ENCODE measurements at regions not wholly inside any gene's neighbourhood (a gene's known extent, or its start where the extent isn't known, plus 50 kb on each side); places are given as distances from the start of the nearest gene placed in this dataset.
A peak's percentile ranks its signal among the peaks of the same experiment; 100 is the strongest.

GRCh38 chr12:69118516-69118915 lies 120.9 kb upstream of the CPSF6 start:
- TF ChIP-seq CTCF (IDR thresholded peaks at IDR 0.05): no peak
- ATAC-seq: no peak
- H3K4me3 ChIP-seq: no peak overlapping the region
- H3K4me1 ChIP-seq: peaks cover 0 to 2% (median 0%) of the 10 kb centered on the region in 9 donors
- H3K36me3 ChIP-seq: no peaks in the 10 kb centered on the region
- intact Hi-C loops (cut with DNase I): no loop called here
- no peak overlapping the region for H3K27ac ChIP-seq
- DNase-seq: no peak
- no peaks in the 10 kb centered on the region for H3K9me3 ChIP-seq
- no peaks in the 10 kb centered on the region for H3K27me3 ChIP-seq
- WGBS, 2 donors: 40 to 62% methylated on average over 2 of the region's 2 CpGs

- Histone ChIP-seq H3K4me1 (peaks cover 0 to 8% (median 0%) of the 10 kb centered on the region in 9 donors), H3K4me3 (no peak overlapping the region), H3K36me3 (no peaks in the 10 kb centered on the region), H3K9me3 (no peaks in the 10 kb centered on the region), H3K27ac (no peak overlapping the region), H3K27me3 (no peaks in the 10 kb centered on the region)
- TF ChIP-seq CTCF (IDR thresholded peaks at IDR 0.05): no peak
- 82 to 91% methylated on average over 6 of the region's 6 CpGs for WGBS, 2 donors
- intact Hi-C loops (cut with DNase I): no loop called here
- ATAC-seq (no peak), DNase-seq (no peak)
Observed at GRCh38 chr12:69119770-69120169, 119.6 kb upstream of the CPSF6 start.

- WGBS, 2 donors: 55 to 67% methylated on average over 5 of the region's 5 CpGs
- H3K36me3 ChIP-seq: no peaks in the 10 kb centered on the region
- intact Hi-C loops (cut with DNase I): no loop called here
- no peak overlapping the region for H3K27ac ChIP-seq
- H3K4me1 ChIP-seq: peaks cover 0 to 8% (median 0%) of the 10 kb centered on the region in 9 donors
- no peaks in the 10 kb centered on the region for H3K9me3 ChIP-seq
- no peak for DNase-seq
- no peak overlapping the region for H3K4me3 ChIP-seq
- H3K27me3 ChIP-seq: no peaks in the 10 kb centered on the region
- no peak for TF ChIP-seq CTCF (IDR thresholded peaks at IDR 0.05)
- ATAC-seq: peak in 1 of 8 donors; percentile 49
Observed at GRCh38 chr12:69120354-69120753, 119.0 kb upstream of the CPSF6 start.

- no peak for TF ChIP-seq CTCF (IDR thresholded peaks at IDR 0.05)
- H3K9me3 ChIP-seq: no peaks in the 10 kb centered on the region
- H3K4me3 ChIP-seq: no peak overlapping the region
- peaks cover 0 to 8% (median 0%) of the 10 kb centered on the region in 9 donors for H3K4me1 ChIP-seq
- WGBS, 2 donors: 88 to 95% methylated on average over 3 of the region's 3 CpGs
- ATAC-seq (no peak), DNase-seq (no peak)
- intact Hi-C loops (cut with DNase I): no loop called here
- no peak overlapping the region for H3K27ac ChIP-seq
- no peaks in the 10 kb centered on the region for H3K36me3 ChIP-seq
- H3K27me3 ChIP-seq: no peaks in the 10 kb centered on the region
Observed at GRCh38 chr12:69123311-69123710, 116.1 kb upstream of the CPSF6 start.

Measured in heart right ventricle (tissue), 16 donors.